Right ventricle myocardium inferior (tissue), 1 donor: ENCODE measurements at regions not wholly inside any gene's neighbourhood (a gene's known extent, or its start where the extent isn't known, plus 50 kb on each side); places are given as distances from the start of the nearest gene placed in this dataset.

ENCODE experiments used
- ATAC-seq: fragments of 200-7000 bp; cut with Tn5 transposase; one replicate; pipeline ENCODE4 v1.9.1; 2020; ENCODE audit warnings: mild to moderate bottlenecking, moderate library complexity
- DNase-seq: peaks from one replicate; pipeline ENCODE4 v3.0.0; 2021; ENCODE audit errors: missing footprints
- intact Hi-C: fragments of 100-400 bp; cut with DNase I; formaldehyde crosslinking; loops from one replicate; pipeline ENCODE4 v1.11.0; 2022
- donor health status: DM: no; HTN: yes; CAD: no; lungs with severe emphysema.

DNA sequence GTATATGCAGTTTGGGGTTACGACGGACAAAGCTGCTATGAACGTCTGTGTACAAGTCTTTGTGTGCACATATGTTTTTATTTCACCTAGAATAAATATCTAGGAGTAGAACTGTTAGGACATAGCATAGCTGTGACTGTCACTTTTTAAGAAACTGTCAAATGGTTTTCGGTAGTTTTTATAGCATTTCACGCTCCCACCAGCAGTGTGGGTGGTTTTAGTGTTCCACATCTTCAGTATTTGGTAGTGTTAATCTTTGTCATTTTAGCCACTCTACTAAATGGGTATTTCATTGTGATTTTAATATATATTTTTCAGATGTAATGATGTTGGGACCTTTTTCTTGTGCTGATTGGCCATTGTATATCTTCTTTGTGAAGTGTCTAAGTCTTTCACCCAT, 109.1 kb upstream of the BCAT1 start:
- ATAC-seq (no peak), DNase-seq (no peak)
- intact Hi-C loops, result no loop called here

DNA sequence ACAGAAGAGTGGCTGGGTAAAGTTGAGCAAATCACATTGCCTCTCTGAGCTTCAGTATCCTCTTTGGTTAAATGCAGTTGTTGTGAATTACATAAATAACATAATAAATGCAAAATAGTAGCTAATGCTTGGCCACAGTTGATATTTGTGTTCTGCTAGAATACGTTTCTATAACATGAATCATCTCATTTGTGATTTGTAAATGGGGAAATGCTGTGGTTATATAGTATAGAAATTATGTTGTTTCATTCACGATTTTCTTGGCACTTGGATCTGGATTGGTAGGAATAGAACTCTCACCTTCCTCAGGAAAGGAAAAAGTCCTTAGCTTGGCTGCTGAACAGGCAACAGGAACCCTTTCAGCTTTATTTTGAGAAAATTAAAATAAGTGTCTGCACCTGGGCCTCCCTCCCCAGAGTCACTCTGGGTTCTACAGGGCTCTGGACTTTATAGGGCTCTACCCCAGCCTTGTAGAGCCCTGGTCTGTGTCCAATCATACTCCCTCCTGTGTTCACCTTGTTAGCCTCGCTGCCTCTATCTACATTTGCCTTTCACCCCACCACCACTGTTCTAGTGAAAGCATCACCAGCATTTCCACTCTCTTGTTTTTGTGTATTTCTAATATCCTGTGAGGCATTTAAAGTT, 107.7 kb upstream of the BCAT1 start:
- no peak for ATAC-seq
- intact Hi-C loops, result no loop called here
- DNase-seq, result no peak

DNA sequence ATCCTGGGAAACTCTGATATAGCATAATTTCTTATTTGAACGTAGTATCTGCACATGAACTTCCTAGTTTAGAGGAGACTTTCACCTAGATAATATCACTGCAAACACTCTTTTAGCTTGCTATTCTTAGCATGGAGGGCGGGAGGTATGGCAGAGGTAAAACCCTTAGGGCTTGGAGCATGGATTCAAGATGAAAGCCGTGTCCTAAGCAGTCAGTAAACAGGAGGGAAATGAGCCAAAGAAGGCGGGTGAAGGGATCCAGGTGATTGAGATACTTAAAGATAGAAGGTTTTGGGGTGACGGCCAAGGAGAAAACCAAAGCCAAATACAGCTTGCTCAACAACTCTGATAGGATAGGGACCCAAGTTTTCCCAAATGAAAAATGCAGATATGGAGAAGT, 107.1 kb upstream of the BCAT1 start:
- intact Hi-C loops, result no loop called here
- ATAC-seq, result no peak
- no peak for DNase-seq

DNA sequence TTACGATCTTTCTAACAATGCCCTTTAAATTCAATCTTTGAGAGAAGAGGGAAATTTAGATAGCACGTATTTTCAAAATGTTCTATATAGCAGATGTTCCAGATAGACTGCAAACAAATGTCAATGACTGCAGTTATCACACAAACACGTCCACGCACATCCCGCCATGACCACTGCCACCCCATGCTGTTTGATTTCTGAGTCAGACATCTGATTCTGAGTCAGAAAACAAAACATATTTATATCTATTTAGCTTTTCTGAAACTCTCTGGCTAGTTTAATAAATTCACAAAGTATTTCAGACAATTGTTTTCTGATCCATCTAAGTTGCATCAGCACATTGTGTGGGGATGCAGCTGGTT, 105.9 kb upstream of the BCAT1 start:
- ATAC-seq (no peak), DNase-seq (no peak)
- intact Hi-C loops, result no loop called here

DNA sequence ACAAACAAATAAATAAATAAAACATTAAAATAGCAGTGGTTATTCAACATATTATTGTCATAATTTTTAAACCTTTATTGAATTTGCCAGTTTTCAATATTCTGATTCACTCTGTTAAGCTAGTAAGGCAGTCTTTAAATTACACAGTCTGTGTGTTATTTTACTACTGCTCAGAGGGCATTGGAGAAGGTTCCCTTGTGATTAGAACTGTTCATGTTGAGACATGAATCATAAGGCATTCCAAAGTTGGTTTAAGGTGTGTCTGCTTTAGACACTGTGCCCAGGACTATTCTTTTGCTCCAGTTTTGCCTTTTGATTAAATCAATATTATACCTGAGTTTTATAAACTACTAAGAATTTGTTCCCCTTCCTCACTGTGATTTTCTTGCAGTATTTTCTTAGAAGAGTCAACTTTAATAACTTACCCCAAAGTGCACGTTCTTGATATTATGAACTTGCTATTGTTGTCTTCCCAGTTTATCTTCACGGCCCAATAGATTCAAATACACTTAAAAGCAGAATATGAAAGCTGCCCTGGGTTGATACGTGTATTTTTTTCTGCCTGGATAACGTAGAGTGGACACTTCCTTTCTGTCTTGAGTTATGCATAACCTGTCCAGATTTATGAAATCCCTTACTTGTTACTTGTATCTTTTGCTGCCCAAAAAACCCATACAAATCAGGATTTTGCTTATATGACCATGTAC, 105.3 kb upstream of the BCAT1 start:
- intact Hi-C loops, result no loop called here
- ATAC-seq (no peak), DNase-seq (no peak)

DNA sequence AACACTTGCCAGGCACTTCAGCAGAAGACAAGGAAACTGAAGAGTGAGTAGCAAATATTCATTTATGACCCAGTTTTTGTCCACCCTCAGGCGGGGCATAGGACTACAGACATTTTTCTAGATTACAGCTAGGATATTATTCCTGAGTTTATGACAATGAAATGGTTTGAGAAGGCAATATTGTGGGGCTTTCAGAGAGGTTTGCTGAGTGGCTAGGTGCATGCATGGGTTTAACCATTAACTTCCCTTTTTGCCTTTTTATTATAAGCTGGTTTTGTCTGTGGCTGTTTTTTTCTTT, 104.0 kb upstream of the BCAT1 start:
- intact Hi-C loops, result no loop called here
- DNase-seq, result no peak
- no peak for ATAC-seq

DNA sequence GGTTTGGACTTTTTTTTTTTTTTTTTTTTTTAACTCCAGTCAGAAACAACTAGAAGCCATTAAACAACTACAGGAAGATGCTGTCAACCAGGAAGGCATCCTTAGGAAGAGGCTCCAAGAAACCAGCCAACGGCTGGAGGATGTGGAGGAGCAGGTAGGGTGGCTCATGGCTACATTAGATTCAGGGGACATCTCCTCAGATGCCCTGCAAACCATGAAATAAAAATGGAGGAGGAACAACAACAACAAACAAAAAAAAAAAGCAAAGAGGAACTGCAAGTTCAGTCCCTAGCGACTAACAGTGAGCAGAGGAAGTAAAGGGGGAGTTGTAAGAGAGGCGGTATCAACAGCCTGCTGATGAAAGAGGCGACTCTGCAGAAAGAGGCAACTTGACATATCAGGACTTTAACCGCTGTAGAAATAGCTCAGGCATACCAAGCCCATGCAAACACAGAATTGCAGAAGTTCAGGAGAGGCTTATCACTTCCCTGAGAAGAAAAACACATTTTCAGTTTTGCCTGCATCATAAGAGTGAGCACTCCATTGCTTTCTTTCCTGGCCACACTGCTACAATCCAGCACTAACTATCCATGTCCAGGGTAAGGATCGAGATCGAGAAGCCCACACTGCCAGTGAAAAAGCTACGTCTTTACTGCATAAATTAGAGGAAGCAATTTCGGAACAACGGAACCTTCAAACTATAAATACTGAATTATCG, 103.5 kb upstream of the BCAT1 start:
- no peak for DNase-seq
- peak; percentile 76 for ATAC-seq
- intact Hi-C loops, result no loop called here

DNA sequence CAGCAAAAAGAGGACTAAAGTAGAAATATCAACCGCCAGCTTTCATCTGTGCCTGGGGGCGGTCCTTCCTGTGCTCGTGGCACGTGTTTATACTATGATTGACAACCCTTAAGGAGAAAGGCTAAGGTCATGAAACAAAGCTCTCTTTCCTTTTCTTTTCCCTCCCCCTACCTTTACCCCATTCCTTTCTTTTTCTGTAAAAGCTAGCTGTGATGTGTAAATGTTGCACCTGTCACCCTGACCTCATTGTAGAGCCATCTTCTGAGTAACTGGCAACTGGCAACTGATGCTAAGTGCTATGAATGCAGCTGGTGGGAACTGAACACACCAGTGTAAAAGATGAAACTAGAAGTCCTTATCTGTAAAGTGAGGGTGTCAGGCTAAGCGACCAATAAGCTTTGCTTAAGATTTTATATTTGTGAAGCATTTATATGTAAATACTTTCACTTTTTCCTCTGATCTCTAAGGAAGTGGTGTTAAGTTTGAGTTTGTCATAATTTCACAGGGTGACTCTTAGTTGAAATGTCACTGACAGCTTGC, 102.8 kb upstream of the BCAT1 start:
- intact Hi-C loops, result no loop called here
- peak; percentile 31 for ATAC-seq
- no peak for DNase-seq

DNA sequence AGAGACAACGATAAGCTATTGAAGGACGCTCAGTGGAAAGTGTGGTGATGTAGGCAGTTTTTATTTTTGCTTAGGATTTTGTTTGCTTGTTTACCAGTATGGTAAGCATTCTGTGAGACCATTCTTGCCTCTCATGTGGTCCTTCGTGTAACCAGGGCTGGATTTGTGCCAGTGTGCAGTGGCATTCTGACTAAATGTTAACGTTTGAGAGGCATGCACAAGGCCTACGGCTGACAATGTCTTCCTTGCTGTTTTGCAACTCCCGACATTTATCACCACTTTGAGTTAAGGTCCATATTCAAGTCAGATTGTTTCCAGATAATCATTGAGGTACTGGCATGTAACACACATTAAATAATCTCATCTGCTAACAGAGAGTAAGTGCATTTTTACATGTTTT, 102.3 kb upstream of the BCAT1 start:
- DNase-seq (no peak), ATAC-seq (no peak)
- intact Hi-C loops, result no loop called here

DNA sequence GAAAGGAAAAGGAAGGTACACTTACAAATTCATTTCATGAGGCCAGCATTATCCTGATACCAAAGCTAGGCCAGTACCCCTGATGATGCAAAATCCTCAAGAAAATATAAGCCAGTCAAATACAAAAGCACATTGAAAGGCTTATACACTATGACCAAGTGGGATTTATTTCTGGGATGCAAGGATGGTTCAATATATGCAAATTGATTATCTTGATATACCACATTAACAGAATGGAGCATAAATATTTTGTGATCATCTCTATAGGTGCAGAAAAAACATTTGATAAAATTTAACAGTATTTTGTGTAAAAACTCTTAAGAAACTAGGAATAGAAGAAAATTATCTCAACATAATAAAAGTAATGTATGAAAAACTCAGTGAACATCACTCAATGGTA, 97.0 kb upstream of the BCAT1 start:
- ATAC-seq, result no peak
- no peak for DNase-seq
- intact Hi-C loops, result no loop called here

DNA sequence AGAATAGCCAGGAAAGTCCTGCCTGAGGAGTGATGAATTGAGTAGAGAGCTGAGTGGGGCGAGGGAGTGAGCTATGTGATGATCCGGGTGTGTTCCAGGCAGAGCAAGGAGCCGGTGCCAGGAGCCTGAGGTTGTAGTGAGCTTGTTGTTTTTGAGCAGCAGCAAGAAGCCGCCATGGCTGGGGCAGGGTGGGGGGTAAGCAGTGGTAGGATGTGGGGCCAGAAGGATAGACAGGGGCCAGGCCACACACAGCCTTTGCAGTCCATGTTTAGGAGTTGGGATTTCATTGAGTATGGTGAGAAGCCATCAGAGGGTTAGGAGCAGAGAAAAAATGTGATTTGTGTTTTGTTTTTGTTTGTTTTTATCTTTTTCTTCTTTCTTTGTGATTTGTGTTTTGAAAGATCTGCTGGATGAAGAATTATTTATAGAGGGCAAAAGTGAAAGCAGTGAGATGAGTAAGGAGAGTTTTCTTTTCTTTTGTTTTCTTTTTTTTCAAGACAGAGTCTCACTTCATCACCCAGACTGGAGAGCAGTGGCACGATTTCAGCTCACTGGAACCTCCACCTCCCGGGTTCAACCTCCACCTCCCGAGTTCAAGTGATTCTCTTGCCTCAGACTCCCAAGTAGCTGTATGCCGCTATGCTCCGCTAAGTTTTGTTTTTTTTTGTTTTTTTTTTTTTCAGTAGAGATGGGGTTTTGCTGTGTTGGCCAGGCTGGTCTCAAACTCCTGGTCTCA, 92.3 kb upstream of the BCAT1 start:
- intact Hi-C loops, result no loop called here
- DNase-seq, result no peak
- ATAC-seq, result no peak

DNA sequence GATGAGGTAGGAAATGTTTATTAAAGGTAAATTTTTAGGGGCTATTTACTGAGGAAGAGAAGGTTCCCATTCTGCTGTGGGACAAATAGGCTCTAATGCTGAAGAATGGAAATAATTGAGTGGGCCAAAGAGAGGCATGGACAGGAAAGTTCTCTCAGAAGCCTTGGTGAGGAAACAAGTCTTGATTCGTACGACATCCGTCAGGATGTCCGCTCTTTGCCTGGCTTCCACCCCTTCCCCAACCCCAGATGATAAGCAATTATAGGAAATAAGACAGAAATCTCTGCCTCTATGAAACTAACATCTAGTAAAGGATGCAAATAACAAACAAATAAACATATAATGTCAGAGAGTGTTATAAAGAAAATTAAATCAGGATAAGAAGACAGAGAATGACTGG, 91.7 kb upstream of the BCAT1 start:
- intact Hi-C loops, result no loop called here
- DNase-seq, result no peak
- ATAC-seq, result no peak

DNA sequence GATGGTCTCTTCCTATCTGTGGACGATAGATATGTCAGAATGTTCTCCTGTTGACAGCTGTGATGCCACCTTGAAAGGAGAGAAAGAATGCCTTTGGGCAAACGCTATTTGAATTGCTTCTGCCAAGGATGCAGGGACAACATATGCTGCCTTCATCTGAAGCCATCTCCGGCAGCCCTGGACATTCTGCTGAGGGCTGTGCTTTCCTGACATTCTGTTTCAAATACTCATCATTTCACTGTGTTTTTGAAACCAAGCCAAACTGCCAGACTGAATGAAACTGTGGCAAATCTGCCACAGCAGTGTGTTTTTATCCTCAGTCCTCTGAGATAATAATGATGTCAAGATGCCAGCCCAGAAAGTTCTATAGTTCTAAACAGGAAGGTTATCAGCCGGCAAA, 85.8 kb upstream of the BCAT1 start:
- DNase-seq (no peak), ATAC-seq (no peak)
- intact Hi-C loops, result no loop called here

DNA sequence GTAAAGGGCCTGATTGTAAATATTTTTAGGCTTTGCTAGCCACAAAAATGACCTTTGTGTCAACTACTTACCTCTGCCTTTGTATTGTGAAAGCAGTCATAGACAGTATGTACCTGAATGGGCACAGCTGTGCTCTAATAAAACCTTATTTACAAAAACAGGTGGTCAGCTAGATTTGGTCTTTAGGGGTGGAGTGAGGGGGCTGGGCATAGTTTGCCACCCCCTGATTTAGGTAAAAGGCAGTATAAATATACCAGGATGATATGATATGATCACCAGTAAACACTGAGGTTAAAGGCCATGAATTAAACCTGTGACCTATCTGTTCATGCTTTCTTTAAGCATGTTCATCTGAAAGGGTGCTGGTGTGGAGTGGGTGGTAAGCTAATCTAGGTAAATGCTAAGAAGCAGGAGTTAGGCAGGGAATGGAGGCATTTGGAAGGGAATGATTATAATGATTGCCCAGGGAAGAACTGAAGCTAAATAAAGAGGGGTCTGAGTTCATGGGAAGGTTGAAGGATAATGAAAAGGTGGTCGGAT, 77.1 kb upstream of the BCAT1 start:
- DNase-seq (no peak), ATAC-seq (no peak)
- intact Hi-C loops, result no loop called here

DNA sequence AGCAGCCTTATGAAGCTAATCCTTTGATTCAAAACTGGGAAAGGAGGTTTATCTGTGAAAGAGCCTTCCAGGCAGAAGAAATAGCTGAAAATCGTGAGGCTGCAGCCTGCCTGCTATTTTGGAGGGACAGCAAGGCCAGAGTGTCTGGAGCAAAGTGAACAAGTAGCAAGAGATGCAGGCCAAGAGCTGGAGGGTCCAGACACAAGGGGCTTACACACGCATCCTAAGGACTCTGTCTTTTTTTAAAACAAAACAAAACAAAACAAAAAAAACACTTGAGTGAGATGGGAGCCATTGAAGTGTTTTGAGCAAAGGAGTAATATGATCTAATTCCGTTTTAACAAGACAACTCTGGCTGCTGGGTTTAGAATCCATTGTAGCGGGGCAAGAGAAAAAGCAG, 76.4 kb upstream of the BCAT1 start:
- ATAC-seq, result no peak
- intact Hi-C loops, result no loop called here
- no peak for DNase-seq

DNA sequence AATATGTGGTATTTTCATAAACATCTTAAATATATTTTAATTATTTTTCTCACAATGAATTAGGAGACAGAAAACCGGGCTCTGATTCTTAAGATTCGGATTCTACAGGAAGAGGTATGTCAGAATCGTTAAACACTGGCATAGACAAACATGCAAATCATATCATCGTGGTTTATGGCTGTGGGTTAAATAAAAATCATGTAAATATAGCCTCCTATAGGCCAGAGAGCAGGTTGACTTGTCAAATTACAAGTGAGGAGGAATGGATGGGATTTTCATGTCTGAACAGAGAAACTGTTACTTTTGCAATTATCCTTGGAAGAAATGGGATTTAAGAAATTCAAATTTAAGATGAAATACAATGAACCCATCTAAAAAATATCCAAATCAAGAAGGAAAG, 74.9 kb upstream of the BCAT1 start:
- ATAC-seq, result no peak
- intact Hi-C loops, result no loop called here
- no peak for DNase-seq

DNA sequence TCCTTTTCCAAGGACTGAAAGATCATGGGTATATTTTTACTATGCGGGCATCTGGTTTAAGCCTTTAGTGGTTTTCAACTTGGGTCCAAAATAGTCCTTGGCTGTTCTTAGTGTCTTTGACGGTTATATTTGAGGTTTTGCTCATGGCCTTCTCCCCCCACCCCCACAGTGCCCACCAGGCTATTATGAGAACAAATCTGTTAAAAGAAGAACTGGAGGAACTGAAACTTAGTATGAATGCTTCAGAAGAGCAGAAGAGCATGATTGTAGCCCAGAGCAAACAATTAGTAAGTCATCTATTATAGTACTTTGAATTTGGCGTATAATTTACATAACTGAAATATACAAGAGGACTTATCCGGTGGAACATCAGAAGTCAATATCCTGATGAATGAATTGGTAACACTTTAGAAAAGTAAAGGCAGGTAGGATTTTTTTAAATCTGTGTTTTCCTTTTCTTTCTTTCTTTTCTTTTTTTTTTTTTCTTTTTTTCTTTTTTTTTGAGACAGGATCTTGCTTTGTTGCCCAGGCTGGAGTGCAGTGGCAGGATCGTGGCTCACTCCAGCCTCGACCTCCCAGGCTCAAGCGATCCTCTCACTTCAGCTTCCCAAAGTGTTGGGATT, 71.8 kb upstream of the BCAT1 start:
- ATAC-seq (no peak), DNase-seq (no peak)
- intact Hi-C loops, result no loop called here

DNA sequence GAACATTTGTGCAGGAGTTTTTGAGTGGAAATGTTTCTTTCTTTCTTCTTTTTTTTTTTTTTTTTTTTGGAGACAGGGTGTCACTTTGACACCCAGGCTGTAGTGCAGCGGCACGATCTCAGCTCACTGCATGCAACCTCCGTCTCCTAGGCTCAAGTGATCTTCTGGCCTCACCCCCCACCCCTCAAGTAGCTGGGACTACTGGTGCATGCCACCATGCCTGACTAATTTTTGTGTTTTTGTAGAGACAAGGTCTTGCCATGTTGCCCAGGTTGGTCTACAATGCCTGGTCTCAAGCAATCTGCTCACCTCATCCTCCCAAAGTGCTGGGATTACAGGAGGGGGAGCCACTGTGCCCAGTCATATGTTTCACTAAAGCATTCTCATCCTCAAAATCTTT, 69.2 kb upstream of the BCAT1 start:
- intact Hi-C loops, result no loop called here
- ATAC-seq, result no peak

DNA sequence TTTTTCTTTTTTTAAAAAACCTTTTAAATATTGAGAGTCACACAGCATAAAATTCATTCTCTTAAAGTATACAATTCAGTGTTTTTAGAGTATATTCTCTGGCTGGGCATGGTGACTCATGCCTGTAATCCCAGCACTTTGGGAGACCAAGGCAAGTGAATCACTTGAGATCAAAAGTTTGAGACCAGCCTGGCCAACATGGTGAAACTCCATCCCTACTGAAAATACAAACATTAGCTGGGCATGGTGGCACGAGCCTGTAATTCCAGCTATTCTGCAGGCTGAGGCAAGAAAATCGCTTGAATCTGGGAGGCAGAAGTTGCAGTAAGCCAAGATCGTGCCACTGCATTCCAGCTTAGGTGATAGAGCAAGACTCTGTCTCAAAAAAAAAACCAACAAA, 68.4 kb upstream of the BCAT1 start:
- intact Hi-C loops, result no loop called here

More for the DNA sequence above, 69.2 kb upstream of the BCAT1 start:
- no peak for DNase-seq

More for the DNA sequence above, 68.4 kb upstream of the BCAT1 start:
- ATAC-seq (no peak), DNase-seq (no peak)
